Breast epithelium (tissue), 4 donors: ENCODE measurements at regions not wholly inside any gene's neighbourhood (a gene's known extent, or its start where the extent isn't known, plus 50 kb on each side); places are given as distances from the start of the nearest gene placed in this dataset.
"Not testable (repeated sequence)": the region's sequence is repeated elsewhere in the genome, so short reads cannot be mapped to it uniquely, and the experiment has no call there.

Experiments used
- DNase-seq, 2 donors: peaks; one replicate each; pipeline ENCODE4 v3.0.0-alpha.2; 2019; ENCODE audit warnings: low spot score in 2 of 2
- H3K27ac ChIP-seq, 2 donors: fragments of 200-600 bp; sonication (generic) in 1 of 2; one replicate each; pipeline ENCODE4 v1.5.1; 2016 to 2019; ENCODE audit warnings: mild to moderate bottlenecking in 1 of 2
- H3K27me3 ChIP-seq, 2 donors: fragments of 200-600 bp; sonication (generic) in 1 of 2; one replicate each; pipeline versions ENCODE4 v1.5.1 to v1.6.0; 2017 to 2019; ENCODE audit warnings: control low read depth in 1 of 2, mild to moderate bottlenecking in 1 of 2
- H3K36me3 ChIP-seq: fragments of 200-600 bp; one replicate; pipeline ENCODE4 v1.5.1; 2019
- H3K4me1 ChIP-seq, 2 donors: fragments of 200-600 bp; sonication (generic); one replicate each; pipeline ENCODE4 v1.5.1; 2016 to 2019; ENCODE audit warnings: control low read depth in 1 of 2
- H3K4me3 ChIP-seq, 3 donors: fragments of 200-600 bp; sonication (generic); 1 replicate in 2 of 3; 2 replicates in 1 of 3; pipeline ENCODE4 v1.5.1; 2016 to 2019; ENCODE audit warnings: mild to moderate bottlenecking in 3 of 3, moderate library complexity in 2 of 3
- H3K9me3 ChIP-seq, 2 donors: fragments of 200-600 bp; sonication (generic) in 1 of 2; one replicate each; pipeline ENCODE4 v1.5.1; 2016 to 2019; ENCODE audit warnings: control low read depth in 1 of 2
- POLR2A ChIP-seq: fragments of 450-650 bp; IDR thresholded peaks from one replicate; pipeline ENCODE4 v1.6.1; 2016; ENCODE audit warnings: antibody characterized with exemption, mild to moderate bottlenecking, moderate library complexity
- POLR2AphosphoS5 ChIP-seq, 3 donors: sonication (generic); formaldehyde crosslinking; IDR thresholded peaks; one replicate each; pipeline ENCODE4 v1.6.1; 2017; ENCODE audit warnings: antibody characterized with exemption in 3 of 3
- intact Hi-C: fragments of 100-400 bp; cut with DNase I; formaldehyde crosslinking; loops from one replicate; pipeline ENCODE4 v1.15.1; 2023; ENCODE audit warnings: low total_unique reads
- TF ChIP-seq, protein P1 (sequence below), 3 donors: fragments of 450-650 bp; IDR thresholded peaks; one replicate each; pipeline ENCODE4 v1.5.1; 2016 to 2017; ENCODE audit warnings: antibody characterized with exemption in 3 of 3, mild to moderate bottlenecking in 3 of 3, moderate library complexity in 3 of 3

- no peak for DNase-seq
- no peak overlapping the region for H3K27ac ChIP-seq
- intact Hi-C loops: no loop called here
These were observed 123.3 kb downstream of the OXSM start for GRCh38 chr3:25913179-25913578.

GRCh38 chr3:25915673-25916072 lies 125.8 kb downstream of the OXSM start:
- H3K9me3 ChIP-seq: no peaks in the 10 kb centered on the region

More at GRCh38 chr3:25913179-25913578, 123.3 kb downstream of the OXSM start:
- Histone ChIP-seq H3K9me3 (no peaks in the 10 kb centered on the region), H3K36me3 (no peaks in the 10 kb centered on the region), H3K4me1 (no peaks in the 10 kb centered on the region), H3K4me3 (no peak overlapping the region), H3K27me3 (no peaks in the 10 kb centered on the region)
- TF ChIP-seq, protein P1, sequence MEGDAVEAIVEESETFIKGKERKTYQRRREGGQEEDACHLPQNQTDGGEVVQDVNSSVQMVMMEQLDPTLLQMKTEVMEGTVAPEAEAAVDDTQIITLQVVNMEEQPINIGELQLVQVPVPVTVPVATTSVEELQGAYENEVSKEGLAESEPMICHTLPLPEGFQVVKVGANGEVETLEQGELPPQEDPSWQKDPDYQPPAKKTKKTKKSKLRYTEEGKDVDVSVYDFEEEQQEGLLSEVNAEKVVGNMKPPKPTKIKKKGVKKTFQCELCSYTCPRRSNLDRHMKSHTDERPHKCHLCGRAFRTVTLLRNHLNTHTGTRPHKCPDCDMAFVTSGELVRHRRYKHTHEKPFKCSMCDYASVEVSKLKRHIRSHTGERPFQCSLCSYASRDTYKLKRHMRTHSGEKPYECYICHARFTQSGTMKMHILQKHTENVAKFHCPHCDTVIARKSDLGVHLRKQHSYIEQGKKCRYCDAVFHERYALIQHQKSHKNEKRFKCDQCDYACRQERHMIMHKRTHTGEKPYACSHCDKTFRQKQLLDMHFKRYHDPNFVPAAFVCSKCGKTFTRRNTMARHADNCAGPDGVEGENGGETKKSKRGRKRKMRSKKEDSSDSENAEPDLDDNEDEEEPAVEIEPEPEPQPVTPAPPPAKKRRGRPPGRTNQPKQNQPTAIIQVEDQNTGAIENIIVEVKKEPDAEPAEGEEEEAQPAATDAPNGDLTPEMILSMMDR (IDR thresholded peaks at IDR 0.05): no peak
- no peak for TF ChIP-seq POLR2A
- TF ChIP-seq POLR2AphosphoS5 (IDR thresholded peaks at IDR 0.05): no peak

DNA sequence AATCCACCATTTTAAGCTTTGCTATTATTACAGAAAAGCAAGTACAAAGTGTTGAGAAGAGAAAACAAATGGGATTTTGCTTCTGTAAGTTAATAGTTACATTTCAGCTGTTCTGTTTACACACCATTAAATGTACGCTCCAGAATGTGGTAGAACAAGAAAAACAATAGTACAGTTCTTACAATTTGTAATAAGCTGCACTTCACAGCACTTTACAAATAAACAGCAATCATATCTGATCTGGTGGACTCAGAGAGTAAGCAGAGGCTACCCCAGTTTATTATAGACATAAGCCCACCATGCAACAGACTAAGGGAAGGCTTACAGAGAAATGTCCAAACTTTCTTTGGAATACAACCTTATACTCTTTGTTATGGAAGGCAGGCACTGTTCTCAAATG lies 126.4 kb downstream of the OXSM start:
- Histone ChIP-seq H3K27me3 (no peaks in the 10 kb centered on the region), H3K4me1 (no peaks in the 10 kb centered on the region), H3K4me3 (no peak overlapping the region), H3K36me3 (no peaks in the 10 kb centered on the region), H3K9me3 (no peaks in the 10 kb centered on the region), H3K27ac (no peak overlapping the region)
- no peak for DNase-seq
- intact Hi-C loops: no loop called here
- no peak for TF ChIP-seq POLR2A
- TF ChIP-seq POLR2AphosphoS5 (IDR thresholded peaks at IDR 0.05): no peak
- TF ChIP-seq, protein P1 (IDR thresholded peaks at IDR 0.05): no peak

More at GRCh38 chr3:25915673-25916072, 125.8 kb downstream of the OXSM start:
- Histone ChIP-seq H3K27ac (no peak overlapping the region), H3K27me3 (no peaks in the 10 kb centered on the region), H3K4me1 (no peaks in the 10 kb centered on the region), H3K4me3 (no peak overlapping the region), H3K36me3 (no peaks in the 10 kb centered on the region)
- TF ChIP-seq POLR2AphosphoS5 (IDR thresholded peaks at IDR 0.05) (no peak), POLR2A (no peak)
- TF ChIP-seq, protein P1 (IDR thresholded peaks at IDR 0.05): no peak
- no peak for DNase-seq
- intact Hi-C loops: no loop called here

DNA sequence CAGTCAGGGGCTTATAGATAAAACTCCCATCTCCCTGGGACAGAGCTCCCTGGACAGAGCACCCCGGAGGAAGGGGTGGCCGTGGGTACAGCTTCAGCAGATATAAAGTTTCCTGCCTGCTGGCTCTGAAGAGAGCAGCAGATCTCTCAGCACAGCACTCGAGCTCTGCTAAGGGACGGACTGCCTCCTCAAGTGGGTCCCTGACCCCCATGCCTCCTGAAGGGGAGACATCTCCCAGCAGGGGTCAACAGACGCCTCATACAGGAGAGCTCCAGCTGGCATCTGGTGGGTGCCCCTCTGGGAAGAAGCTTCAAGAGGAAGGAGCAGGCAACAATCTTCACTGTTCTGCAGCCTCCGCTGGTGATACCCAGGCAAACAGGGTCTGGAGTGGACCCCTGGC lies 142.1 kb downstream of the OXSM start:
- H3K27ac ChIP-seq, H3K36me3 ChIP-seq, H3K27me3 ChIP-seq, H3K4me3 ChIP-seq, DNase-seq, intact Hi-C loops, H3K4me1 ChIP-seq: not testable (repeated sequence)
- peaks cover 4 to 23% of the 10 kb centered on the region in 2 donors for H3K9me3 ChIP-seq

GRCh38 chr3:25938566-25939325 lies 148.9 kb downstream of the OXSM start:
- TF ChIP-seq POLR2AphosphoS5 (IDR thresholded peaks at IDR 0.05) (no peak), POLR2A (no peak)
- TF ChIP-seq, protein P1 (IDR thresholded peaks at IDR 0.05): no peak
- Histone ChIP-seq H3K27me3 (no peaks in the 10 kb centered on the region), H3K4me3 (no peak overlapping the region), H3K9me3 (peaks cover 0 to under 1% of the 10 kb centered on the region in 2 donors), H3K27ac (no peak overlapping the region), H3K4me1 (no peaks in the 10 kb centered on the region), H3K36me3 (no peaks in the 10 kb centered on the region)
- intact Hi-C loops: no loop called here
- no peak for DNase-seq
